Mammary epithelial cell (primary cell): ENCODE measurements at regions not wholly inside any gene's neighbourhood (a gene's known extent, or its start where the extent isn't known, plus 50 kb on each side); places are given as distances from the start of the nearest gene placed in this dataset.

Experiments
- EZH2 ChIP-seq: IDR thresholded peaks from 2 replicates; pipeline ENCODE4 v1.6.1; 2012; ENCODE audit warnings: low read length, inconsistent platforms, borderline replicate concordance
- TF ChIP-seq, protein P1 (sequence below), 2 donors: IDR thresholded peaks in 1 of 2; conservative IDR thresholded peaks in 1 of 2; 2 replicates each; pipeline ENCODE4 v1.5.1; 2011 to 2012; ENCODE audit warnings: inconsistent platforms in 2 of 2, low read length in 2 of 2, mild to moderate bottlenecking in 2 of 2, control low read depth in 1 of 2, low read depth in 1 of 2; ENCODE audit not compliant: insufficient read depth in 1 of 2; ENCODE audit errors: extremely low read depth in 1 of 2

DNA sequence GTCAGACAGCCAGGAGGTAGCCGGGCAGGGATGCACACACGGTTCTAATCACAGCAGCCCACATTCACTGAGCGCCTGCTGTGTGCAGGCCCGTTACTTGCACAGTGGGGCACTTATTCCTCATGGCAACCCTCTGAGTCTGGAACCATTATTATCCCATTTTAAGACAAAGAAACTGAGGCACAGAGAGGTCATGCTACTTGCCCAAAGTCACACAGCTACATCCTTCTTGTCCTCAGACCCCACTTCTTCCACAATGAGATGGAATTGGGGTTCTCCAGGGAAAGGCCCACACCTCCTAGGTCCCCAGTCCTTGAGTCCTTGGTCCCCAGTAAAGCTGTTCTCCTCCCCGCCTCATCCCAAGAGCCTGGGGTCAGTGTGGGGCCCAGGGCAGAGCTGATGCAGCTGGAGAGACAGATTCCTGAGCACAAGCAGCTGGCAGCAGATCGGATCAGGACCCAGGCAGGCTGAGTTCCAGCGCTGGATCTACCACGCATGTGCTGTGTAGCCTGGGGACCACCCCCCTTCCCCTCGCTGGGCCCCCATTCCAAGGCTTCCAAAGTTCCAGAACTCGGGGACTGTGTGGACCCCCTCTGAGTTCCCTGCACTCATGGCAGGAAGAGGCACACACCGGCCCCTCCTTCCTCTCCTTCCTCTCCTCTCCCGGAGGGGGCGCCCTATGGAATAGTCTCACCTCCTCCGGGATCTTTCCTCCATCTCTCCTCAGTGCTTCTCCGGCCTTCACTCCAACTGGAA lies 393.4 kb downstream of the MATN1 start:
- no peak for TF ChIP-seq EZH2
- TF ChIP-seq, protein P1, sequence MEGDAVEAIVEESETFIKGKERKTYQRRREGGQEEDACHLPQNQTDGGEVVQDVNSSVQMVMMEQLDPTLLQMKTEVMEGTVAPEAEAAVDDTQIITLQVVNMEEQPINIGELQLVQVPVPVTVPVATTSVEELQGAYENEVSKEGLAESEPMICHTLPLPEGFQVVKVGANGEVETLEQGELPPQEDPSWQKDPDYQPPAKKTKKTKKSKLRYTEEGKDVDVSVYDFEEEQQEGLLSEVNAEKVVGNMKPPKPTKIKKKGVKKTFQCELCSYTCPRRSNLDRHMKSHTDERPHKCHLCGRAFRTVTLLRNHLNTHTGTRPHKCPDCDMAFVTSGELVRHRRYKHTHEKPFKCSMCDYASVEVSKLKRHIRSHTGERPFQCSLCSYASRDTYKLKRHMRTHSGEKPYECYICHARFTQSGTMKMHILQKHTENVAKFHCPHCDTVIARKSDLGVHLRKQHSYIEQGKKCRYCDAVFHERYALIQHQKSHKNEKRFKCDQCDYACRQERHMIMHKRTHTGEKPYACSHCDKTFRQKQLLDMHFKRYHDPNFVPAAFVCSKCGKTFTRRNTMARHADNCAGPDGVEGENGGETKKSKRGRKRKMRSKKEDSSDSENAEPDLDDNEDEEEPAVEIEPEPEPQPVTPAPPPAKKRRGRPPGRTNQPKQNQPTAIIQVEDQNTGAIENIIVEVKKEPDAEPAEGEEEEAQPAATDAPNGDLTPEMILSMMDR (conservative IDR thresholded peaks at IDR 0.05 in 1 of 2, IDR thresholded peaks at IDR 0.05 in 1 of 2; ENCODE audit: extremely low read depth in 1 of 2, insufficient read depth in 1 of 2, low read depth in 1 of 2, low read length in 2 of 2), result no peak
